GM12872 (cell line): ENCODE measurements at regions not wholly inside any gene's neighbourhood (a gene's known extent, or its start where the extent isn't known, plus 50 kb on each side); places are given as distances from the start of the nearest gene placed in this dataset.

Experiments used
- CTCF ChIP-seq: IDR thresholded peaks from 3 replicates; pipeline ENCODE4 v1.5.1; 2011; ENCODE audit warnings: low read depth, mild to moderate bottlenecking, low read length, moderate library complexity; ENCODE audit not compliant: insufficient read depth

- TF ChIP-seq CTCF = no peak
Observed at GRCh38 chr13:105105471-105105870, 1430.0 kb downstream of the EFNB2 start.

GRCh38 chr13:105097521-105097920 is 1437.9 kb downstream of the EFNB2 start:
- TF ChIP-seq CTCF = no peak

GRCh38 chr13:105089858-105090643 is 1445.4 kb downstream of the EFNB2 start:
- TF ChIP-seq CTCF = no peak

- no peak for TF ChIP-seq CTCF
Observed at GRCh38 chr13:105087945-105088344, 1447.5 kb downstream of the EFNB2 start.

GRCh38 chr13:105084931-105085330 is 1450.5 kb downstream of the EFNB2 start:
- TF ChIP-seq CTCF = no peak

GRCh38 chr13:105083992-105084391 is 1451.5 kb downstream of the EFNB2 start:
- no peak for TF ChIP-seq CTCF

GRCh38 chr13:105074755-105075154 is 1460.7 kb downstream of the EFNB2 start:
- TF ChIP-seq CTCF = no peak

GRCh38 chr13:105073041-105073440 is 1462.4 kb downstream of the EFNB2 start:
- no peak for TF ChIP-seq CTCF
